Endodermal cell (in vitro differentiated cells): ENCODE measurements at regions not wholly inside any gene's neighbourhood (a gene's known extent, or its start where the extent isn't known, plus 50 kb on each side); places are given as distances from the start of the nearest gene placed in this dataset.

Source experiments
- DNase-seq: peaks from one replicate; pipeline ENCODE4 v3.0.0-alpha.2; 2017
- H3K27ac ChIP-seq: 2 replicates; pipeline ENCODE4 v1.5.1; 2013; ENCODE audit warnings: mild to moderate bottlenecking, low read depth, low read length, moderate library complexity
- H3K27me3 ChIP-seq: 2 replicates; pipeline ENCODE4 v1.6.1; 2013; ENCODE audit warnings: mild to moderate bottlenecking, low read length, moderate library complexity; ENCODE audit not compliant: insufficient read depth, control insufficient read depth, poor library complexity, severe bottlenecking
- H3K36me3 ChIP-seq: 2 replicates; pipeline ENCODE4 v1.7.0; 2013; ENCODE audit warnings: mild to moderate bottlenecking, low read length, moderate library complexity; ENCODE audit not compliant: control insufficient read depth, insufficient read depth
- H3K4me1 ChIP-seq: one replicate; pipeline ENCODE4 v1.7.0; 2013; ENCODE audit warnings: low read length; ENCODE audit not compliant: control insufficient read depth, insufficient read depth
- H3K4me3 ChIP-seq: 2 replicates; pipeline ENCODE4 v1.5.1; 2013; ENCODE audit warnings: mild to moderate bottlenecking, low read length, moderate library complexity
- H3K9ac ChIP-seq: 2 replicates; pipeline ENCODE4 v1.6.1; 2013; ENCODE audit warnings: mild to moderate bottlenecking, low read length, moderate library complexity; ENCODE audit not compliant: poor library complexity, severe bottlenecking; ENCODE audit errors: extremely low read depth
- H3K9me3 ChIP-seq: 2 replicates; pipeline ENCODE4 v1.6.1; 2013; ENCODE audit warnings: mild to moderate bottlenecking, low read length, moderate library complexity; ENCODE audit not compliant: control insufficient read depth
- H3K27ac Mint-ChIP-seq: 2 replicates; pipeline ENCODE4 v1.8.0; 2020; ENCODE audit warnings: mixed read lengths
- H3K27me3 Mint-ChIP-seq: 2 replicates; pipeline ENCODE4 v1.8.0; 2021; ENCODE audit warnings: mild to moderate bottlenecking, mixed read lengths; ENCODE audit not compliant: insufficient read depth
- H3K36me3 Mint-ChIP-seq: 2 replicates; pipeline ENCODE4 v1.8.0; 2020; ENCODE audit warnings: low read depth, mixed read lengths
- H3K4me1 Mint-ChIP-seq: 2 replicates; pipeline ENCODE4 v1.8.0; 2020; ENCODE audit warnings: mixed read lengths
- H3K4me3 Mint-ChIP-seq: 2 replicates; pipeline ENCODE4 v1.8.0; 2020; ENCODE audit warnings: mild to moderate bottlenecking, moderate library complexity, mixed read lengths
- H3K9me3 Mint-ChIP-seq: 2 replicates; pipeline ENCODE4 v1.8.0; 2020; ENCODE audit warnings: mild to moderate bottlenecking, mixed read lengths
- CTCF ChIP-seq: fragments of 200-600 bp; sonication (generic); conservative IDR thresholded peaks from 2 replicates; pipeline ENCODE4 v1.5.0; 2021; ENCODE audit warnings: antibody characterized with exemption, mild to moderate bottlenecking
- WGBS, 2 experiments: methylation state at CpG; one replicate each; pipeline versions ENCODE4 v1.1.5 to v1.1.7; 2013; ENCODE audit warnings: missing lambda C conversion rate in 2 of 2, mixed read lengths in 1 of 2; ENCODE audit not compliant: insufficient coverage in 1 of 2, insufficient read length in 1 of 2; 5-methylcytosine and 5-hydroxymethylcytosine counted together

GRCh38 chr10:2981361-2981801, 86.0 kb upstream of the PFKP start:
- DNase-seq, result no peak
- no peak overlapping the region for H3K27ac ChIP-seq
- H3K4me1 ChIP-seq, result no peaks in the 10 kb centered on the region
- Mint-ChIP-seq H3K4me3 (no peak overlapping the region), H3K27me3 (no peaks in the 10 kb centered on the region), H3K27ac (peak overlapping the region; percentile 23), H3K9me3 (no peaks in the 10 kb centered on the region), H3K36me3 (no peaks in the 10 kb centered on the region), H3K4me1 (peaks cover 3% of the 10 kb centered on the region)
- H3K27me3 ChIP-seq, result no peaks in the 10 kb centered on the region
- H3K36me3 ChIP-seq, result no peaks in the 10 kb centered on the region
- no peak overlapping the region for H3K9ac ChIP-seq
- WGBS, 2 experiments, result 94% methylated on average over 18 to 19 of the region's 19 CpGs
- H3K4me3 ChIP-seq, result no peak overlapping the region
- H3K9me3 ChIP-seq, result no peaks in the 10 kb centered on the region
- no peak for TF ChIP-seq CTCF

- H3K9me3 ChIP-seq, result no peaks in the 10 kb centered on the region
- no peaks in the 10 kb centered on the region for H3K4me1 ChIP-seq
- no peak overlapping the region for H3K27ac ChIP-seq
- no peak for DNase-seq
- H3K4me3 Mint-ChIP-seq, result no peak overlapping the region
- no peaks in the 10 kb centered on the region for H3K9me3 Mint-ChIP-seq
- no peaks in the 10 kb centered on the region for H3K36me3 ChIP-seq
- no peaks in the 10 kb centered on the region for H3K36me3 Mint-ChIP-seq
- H3K27me3 ChIP-seq, result no peaks in the 10 kb centered on the region
- H3K27me3 Mint-ChIP-seq, result no peaks in the 10 kb centered on the region
- H3K4me1 Mint-ChIP-seq, result no peaks in the 10 kb centered on the region
- H3K27ac Mint-ChIP-seq, result no peak overlapping the region
- H3K4me3 ChIP-seq, result no peak overlapping the region
- H3K9ac ChIP-seq, result no peak overlapping the region
- TF ChIP-seq CTCF, result no peak
- 89 to 95% methylated on average over 5 to 10 of the region's 10 CpGs for WGBS, 2 experiments
These were observed 86.5 kb upstream of the PFKP start for GRCh38 chr10:2980791-2981360.

- Histone ChIP-seq H3K36me3 (no peaks in the 10 kb centered on the region), H3K27ac (no peak overlapping the region), H3K9me3 (no peaks in the 10 kb centered on the region), H3K4me1 (no peaks in the 10 kb centered on the region), H3K9ac (no peak overlapping the region), H3K4me3 (no peak overlapping the region), H3K27me3 (no peaks in the 10 kb centered on the region)
- WGBS, 2 experiments, result 91 to 98% methylated on average over 5 of the region's 5 CpGs
- no peak for TF ChIP-seq CTCF
- no peaks in the 10 kb centered on the region for H3K36me3 Mint-ChIP-seq
- H3K4me1 Mint-ChIP-seq, result no peaks in the 10 kb centered on the region
- H3K4me3 Mint-ChIP-seq, result no peak overlapping the region
- H3K27ac Mint-ChIP-seq, result no peak overlapping the region
- DNase-seq, result no peak
- H3K27me3 Mint-ChIP-seq, result no peaks in the 10 kb centered on the region
- H3K9me3 Mint-ChIP-seq, result no peaks in the 10 kb centered on the region
These were observed 87.2 kb upstream of the PFKP start for GRCh38 chr10:2980116-2980515.
